GM06990 (cell line): ENCODE measurements at regions not wholly inside any gene's neighbourhood (a gene's known extent, or its start where the extent isn't known, plus 50 kb on each side); places are given as distances from the start of the nearest gene placed in this dataset.

Experiments
- DNase-seq: peaks from one replicate; pipeline ENCODE4 v3.0.0-alpha.2; 2011; ENCODE audit not compliant: insufficient read length; ENCODE audit errors: extremely low read depth
- H3K27me3 ChIP-seq: replicated peaks from 2 replicates; pipeline ENCODE4 v1.6.0; 2011; ENCODE audit warnings: low read length; ENCODE audit not compliant: control insufficient read depth, insufficient read depth
- H3K36me3 ChIP-seq: 2 replicates; pipeline ENCODE4 v1.5.1; 2011; ENCODE audit warnings: low read length; ENCODE audit not compliant: control insufficient read depth, insufficient read depth
- H3K4me3 ChIP-seq: replicated peaks from 2 replicates; pipeline ENCODE4 v1.5.1; 2011; ENCODE audit warnings: low read depth, mild to moderate bottlenecking, control low read depth, low read length
- TF ChIP-seq, protein P1 (sequence below): IDR thresholded peaks from 2 replicates; pipeline ENCODE4 v1.5.1; 2011; ENCODE audit warnings: low read length, control low read depth, mild to moderate bottlenecking, inconsistent platforms; ENCODE audit not compliant: insufficient read depth, poor library complexity, severe bottlenecking

DNA sequence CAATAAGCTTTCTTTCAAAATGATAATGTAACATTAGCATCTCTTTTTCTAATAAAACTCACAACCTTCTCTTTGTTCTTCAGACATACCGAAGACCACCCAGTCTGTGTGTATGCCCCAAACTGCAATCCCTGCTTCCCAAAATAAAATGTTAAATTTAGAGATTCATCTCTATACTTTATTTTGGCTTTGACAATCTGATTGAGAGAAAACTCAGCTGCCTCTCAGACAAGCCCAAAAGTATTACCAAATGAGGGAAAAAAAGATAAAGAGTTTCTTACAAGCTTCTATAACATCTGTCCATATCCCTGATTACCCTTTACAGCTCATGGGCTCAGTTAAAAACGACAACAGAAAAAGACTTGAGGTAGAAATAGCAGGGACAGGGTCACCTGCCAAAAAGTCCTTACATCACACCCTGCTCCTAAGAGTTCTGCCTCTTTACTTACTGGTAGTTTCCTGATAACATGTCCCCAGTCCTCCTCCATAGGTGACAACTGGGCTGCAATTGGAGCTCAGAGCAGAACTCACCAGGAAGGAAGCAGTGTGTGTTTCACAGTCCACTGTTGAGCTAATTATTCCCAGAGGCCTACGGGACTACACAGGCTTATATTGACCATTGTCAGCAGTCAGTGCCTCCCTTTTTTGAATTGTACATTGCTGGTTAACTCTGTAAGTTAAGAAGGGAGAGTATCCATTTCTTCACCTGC lies 70.9 kb upstream of the FAM9C start:
- DNase-seq = no peak
- H3K36me3 ChIP-seq = no peaks in the 10 kb centered on the region
- TF ChIP-seq, protein P1, sequence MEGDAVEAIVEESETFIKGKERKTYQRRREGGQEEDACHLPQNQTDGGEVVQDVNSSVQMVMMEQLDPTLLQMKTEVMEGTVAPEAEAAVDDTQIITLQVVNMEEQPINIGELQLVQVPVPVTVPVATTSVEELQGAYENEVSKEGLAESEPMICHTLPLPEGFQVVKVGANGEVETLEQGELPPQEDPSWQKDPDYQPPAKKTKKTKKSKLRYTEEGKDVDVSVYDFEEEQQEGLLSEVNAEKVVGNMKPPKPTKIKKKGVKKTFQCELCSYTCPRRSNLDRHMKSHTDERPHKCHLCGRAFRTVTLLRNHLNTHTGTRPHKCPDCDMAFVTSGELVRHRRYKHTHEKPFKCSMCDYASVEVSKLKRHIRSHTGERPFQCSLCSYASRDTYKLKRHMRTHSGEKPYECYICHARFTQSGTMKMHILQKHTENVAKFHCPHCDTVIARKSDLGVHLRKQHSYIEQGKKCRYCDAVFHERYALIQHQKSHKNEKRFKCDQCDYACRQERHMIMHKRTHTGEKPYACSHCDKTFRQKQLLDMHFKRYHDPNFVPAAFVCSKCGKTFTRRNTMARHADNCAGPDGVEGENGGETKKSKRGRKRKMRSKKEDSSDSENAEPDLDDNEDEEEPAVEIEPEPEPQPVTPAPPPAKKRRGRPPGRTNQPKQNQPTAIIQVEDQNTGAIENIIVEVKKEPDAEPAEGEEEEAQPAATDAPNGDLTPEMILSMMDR = no peak
- H3K27me3 ChIP-seq = no peaks in the 10 kb centered on the region
- H3K4me3 ChIP-seq = no peak overlapping the region

DNA sequence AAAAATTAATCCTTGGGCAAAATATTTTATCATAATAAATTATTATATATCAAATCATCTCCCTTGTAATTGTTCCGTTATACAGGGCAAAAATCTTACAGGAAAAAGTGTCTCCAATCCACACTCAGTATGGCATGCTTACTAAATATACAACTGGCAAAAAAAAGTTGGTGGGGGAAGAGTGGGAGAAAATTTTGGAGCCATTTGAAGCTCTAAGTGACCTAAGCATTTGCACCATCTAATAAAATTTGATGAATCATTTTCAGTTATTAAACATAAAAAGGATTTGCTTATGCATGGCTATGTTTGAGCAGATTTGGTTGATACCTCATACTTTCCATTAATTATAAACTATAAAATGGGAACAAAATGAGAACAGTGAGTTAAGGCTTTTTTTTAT lies 68.1 kb upstream of the FAM9C start:
- no peak overlapping the region for H3K4me3 ChIP-seq
- TF ChIP-seq, protein P1 = no peak
- DNase-seq = no peak
- H3K36me3 ChIP-seq = no peaks in the 10 kb centered on the region
- no peaks in the 10 kb centered on the region for H3K27me3 ChIP-seq

DNA sequence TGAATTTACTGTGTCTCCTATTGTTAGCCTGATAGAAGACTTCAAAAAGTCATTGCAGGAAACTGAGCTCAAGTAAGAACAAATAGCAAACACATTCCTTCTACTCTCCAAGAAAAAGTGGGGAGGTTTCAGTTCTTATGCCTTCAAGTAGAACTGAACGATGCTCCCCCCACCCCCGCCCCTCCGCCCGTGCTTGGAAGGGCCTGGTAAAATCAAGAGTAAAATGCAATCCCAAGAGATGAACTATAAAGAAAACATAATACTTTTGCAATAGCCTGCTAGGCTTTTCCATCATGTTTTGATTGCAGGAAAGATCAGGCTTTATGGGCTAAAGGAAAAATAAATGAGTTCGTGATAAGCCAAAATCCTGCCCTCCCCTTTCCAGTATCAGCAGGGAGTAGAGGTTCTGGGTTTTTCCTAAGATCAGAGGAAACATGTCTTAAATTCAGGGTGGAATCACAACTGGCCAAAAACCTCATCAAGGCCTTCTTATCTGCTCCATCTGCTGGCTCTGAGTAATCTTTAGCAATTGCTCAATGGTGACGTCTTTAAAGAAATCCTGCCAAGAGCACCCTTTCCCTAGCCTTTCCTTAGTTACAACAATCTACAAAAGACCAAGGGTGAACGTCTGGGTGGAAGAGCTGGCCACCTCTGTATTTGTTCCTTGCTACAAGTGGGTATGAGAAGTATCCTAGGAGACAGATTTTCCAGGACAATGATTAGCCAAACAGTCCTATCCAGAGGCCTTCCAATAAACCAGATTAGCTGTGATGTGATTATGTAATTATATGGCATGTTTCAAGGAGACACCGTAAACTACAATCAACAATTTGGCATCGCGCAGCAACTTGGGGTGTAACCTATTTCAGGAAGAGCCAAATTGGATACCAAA lies 66.3 kb upstream of the FAM9C start:
- TF ChIP-seq, protein P1 = no peak
- Histone ChIP-seq H3K36me3 (no peaks in the 10 kb centered on the region), H3K27me3 (no peaks in the 10 kb centered on the region), H3K4me3 (no peak overlapping the region)
- DNase-seq = no peak

DNA sequence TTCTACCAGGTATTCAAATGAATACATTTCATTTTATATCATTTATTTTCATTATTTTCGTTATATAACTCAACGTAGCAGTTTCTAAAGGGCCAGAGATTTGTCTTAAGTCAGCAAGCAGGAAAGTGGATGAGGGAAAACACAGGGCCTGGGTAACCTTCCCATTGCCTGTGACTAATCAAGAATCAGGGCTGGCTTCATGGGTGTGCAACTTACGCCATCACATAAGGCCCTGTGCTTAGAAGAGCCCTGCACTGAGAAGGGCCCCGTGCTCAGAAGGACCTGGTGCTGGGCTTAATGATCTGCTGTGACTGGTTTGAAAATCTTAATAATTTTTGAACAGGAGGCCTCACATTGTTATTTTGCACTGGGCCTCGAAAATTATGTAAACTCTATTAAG lies 65.4 kb upstream of the FAM9C start:
- TF ChIP-seq, protein P1 = no peak
- no peak for DNase-seq
- Histone ChIP-seq H3K27me3 (no peaks in the 10 kb centered on the region; the same call in 1 of the 2 replicates), H3K4me3 (no peak overlapping the region), H3K36me3 (no peaks in the 10 kb centered on the region)

DNA sequence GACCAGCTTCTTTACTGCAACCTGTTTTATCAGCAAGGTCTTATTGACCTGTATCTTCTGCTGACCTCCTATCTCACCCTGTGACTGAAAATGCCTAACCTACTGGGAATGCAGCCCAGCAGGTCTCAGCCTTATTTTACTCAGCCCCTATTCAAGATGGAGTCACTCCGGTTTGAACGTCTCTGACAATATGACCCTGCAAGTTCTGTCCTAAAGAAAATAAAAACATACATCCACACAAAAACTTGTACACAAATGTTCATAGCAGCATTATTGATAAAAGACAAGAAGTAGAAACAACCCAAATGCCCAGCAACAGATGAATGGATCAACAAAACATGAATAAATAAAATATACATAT lies 59.5 kb upstream of the FAM9C start:
- H3K36me3 ChIP-seq = no peaks in the 10 kb centered on the region
- DNase-seq = no peak
- H3K4me3 ChIP-seq = no peak overlapping the region
- H3K27me3 ChIP-seq = no peaks in the 10 kb centered on the region; the same call in 1 of the 2 replicates
- TF ChIP-seq, protein P1 = no peak
